NB4 (cell line): ENCODE measurements at regions not wholly inside any gene's neighbourhood (a gene's known extent, or its start where the extent isn't known, plus 50 kb on each side); places are given as distances from the start of the nearest gene placed in this dataset.

ENCODE experiments used
- POLR2A ChIP-seq: IDR thresholded peaks from 2 replicates; pipeline ENCODE4 v1.6.1; 2011; ENCODE audit warnings: mild to moderate bottlenecking; ENCODE audit not compliant: insufficient read length; ENCODE audit errors: extremely low read depth
- TF ChIP-seq, protein P1 (sequence below): IDR thresholded peaks from one replicate; pipeline ENCODE4 v1.5.1; 2012; ENCODE audit warnings: low read depth, low read length
- TF ChIP-seq, protein P2 (sequence below): IDR thresholded peaks from 2 replicates; pipeline ENCODE4 v1.6.1; 2011; ENCODE audit warnings: low read depth, low read length

DNA sequence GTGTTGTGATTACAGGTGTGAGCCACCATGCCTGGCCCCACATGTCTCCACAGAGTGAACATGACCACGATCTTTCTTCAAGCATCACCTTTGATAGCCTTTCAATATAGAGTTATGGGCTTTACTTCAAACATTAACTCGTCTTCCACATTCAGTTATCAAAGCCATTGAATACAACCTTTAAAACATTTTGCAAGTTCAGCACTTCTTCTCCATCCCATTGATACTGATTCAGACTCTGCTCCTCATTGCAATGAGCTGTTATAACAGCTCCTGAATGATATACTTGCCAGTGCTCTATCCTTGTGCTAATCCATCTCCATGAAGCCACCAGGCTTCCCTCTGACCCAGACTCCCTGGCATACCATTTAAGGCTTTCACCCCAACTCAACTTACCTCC, 223.5 kb upstream of the EEA1 start:
- TF ChIP-seq, protein P1, sequence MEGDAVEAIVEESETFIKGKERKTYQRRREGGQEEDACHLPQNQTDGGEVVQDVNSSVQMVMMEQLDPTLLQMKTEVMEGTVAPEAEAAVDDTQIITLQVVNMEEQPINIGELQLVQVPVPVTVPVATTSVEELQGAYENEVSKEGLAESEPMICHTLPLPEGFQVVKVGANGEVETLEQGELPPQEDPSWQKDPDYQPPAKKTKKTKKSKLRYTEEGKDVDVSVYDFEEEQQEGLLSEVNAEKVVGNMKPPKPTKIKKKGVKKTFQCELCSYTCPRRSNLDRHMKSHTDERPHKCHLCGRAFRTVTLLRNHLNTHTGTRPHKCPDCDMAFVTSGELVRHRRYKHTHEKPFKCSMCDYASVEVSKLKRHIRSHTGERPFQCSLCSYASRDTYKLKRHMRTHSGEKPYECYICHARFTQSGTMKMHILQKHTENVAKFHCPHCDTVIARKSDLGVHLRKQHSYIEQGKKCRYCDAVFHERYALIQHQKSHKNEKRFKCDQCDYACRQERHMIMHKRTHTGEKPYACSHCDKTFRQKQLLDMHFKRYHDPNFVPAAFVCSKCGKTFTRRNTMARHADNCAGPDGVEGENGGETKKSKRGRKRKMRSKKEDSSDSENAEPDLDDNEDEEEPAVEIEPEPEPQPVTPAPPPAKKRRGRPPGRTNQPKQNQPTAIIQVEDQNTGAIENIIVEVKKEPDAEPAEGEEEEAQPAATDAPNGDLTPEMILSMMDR = no peak
- TF ChIP-seq POLR2A = no peak
- TF ChIP-seq, protein P2, sequence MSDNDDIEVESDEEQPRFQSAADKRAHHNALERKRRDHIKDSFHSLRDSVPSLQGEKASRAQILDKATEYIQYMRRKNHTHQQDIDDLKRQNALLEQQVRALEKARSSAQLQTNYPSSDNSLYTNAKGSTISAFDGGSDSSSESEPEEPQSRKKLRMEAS = no peak
